T-helper 17 cell (primary cell): ENCODE measurements at regions not wholly inside any gene's neighbourhood (a gene's known extent, or its start where the extent isn't known, plus 50 kb on each side); places are given as distances from the start of the nearest gene placed in this dataset.
"Not testable (repeated sequence)": the region's sequence is repeated elsewhere in the genome, so short reads cannot be mapped to it uniquely, and the experiment has no call there.

Source experiments
- ATAC-seq: fragments of 150-1000 bp; cut with Tn5 transposase; 2 replicates; pipeline ENCODE4 v1.10.0; 2021; ENCODE audit warnings: mild to moderate bottlenecking, moderate library complexity
- DNase-seq, 3 donors: peaks; one replicate each; pipeline versions ENCODE4 v3.0.0 to v3.0.0-alpha.2; 2020 to 2021
- H3K9me3 ChIP-seq: one replicate; pipeline ENCODE4 v1.7.0; 2013; ENCODE audit warnings: low read length, mild to moderate bottlenecking; ENCODE audit not compliant: control insufficient read depth, poor library complexity, severe bottlenecking
- H3K27ac Mint-ChIP-seq: one replicate; pipeline ENCODE4 v1.8.0; 2022; ENCODE audit warnings: mild to moderate bottlenecking, moderate library complexity, mixed read lengths
- H3K27me3 Mint-ChIP-seq: one replicate; pipeline ENCODE4 v1.8.0; 2022; ENCODE audit warnings: mixed read lengths
- H3K36me3 Mint-ChIP-seq: one replicate; pipeline ENCODE4 v1.8.0; 2022; ENCODE audit warnings: low read depth, mixed read lengths
- H3K4me1 Mint-ChIP-seq: one replicate; pipeline ENCODE4 v1.8.0; 2022; ENCODE audit warnings: mild to moderate bottlenecking, mixed read lengths
- H3K4me3 Mint-ChIP-seq: one replicate; pipeline ENCODE4 v1.8.0; 2022; ENCODE audit warnings: mild to moderate bottlenecking, moderate library complexity, mixed read lengths

DNA sequence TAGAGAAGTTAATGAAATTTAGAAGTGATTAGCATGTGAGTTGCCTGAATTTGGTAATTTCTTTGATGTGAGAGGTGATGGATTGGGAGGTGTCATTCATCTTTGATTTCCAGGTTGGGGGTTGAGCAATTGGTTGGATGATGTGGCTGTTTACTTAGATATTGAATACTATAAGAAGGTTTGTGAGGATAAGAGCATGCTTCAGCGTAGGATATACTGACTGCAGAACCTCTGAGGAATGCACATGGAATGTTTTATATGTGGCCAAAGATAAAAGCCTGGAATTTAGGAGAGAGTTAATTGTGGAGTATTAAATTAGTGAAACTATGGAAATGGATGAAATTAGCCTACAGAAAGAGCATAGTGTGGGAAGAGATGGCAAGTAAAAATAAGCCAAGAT is 165.4 kb upstream of the MAD2L1 start:
- H3K9me3 ChIP-seq, result no peaks in the 10 kb centered on the region
- Mint-ChIP-seq H3K4me1 (no peaks in the 10 kb centered on the region), H3K4me3 (no peak overlapping the region), H3K27ac (no peak overlapping the region), H3K27me3 (no peaks in the 10 kb centered on the region), H3K36me3 (no peaks in the 10 kb centered on the region)
- ATAC-seq (no peak), DNase-seq (no peak)

DNA sequence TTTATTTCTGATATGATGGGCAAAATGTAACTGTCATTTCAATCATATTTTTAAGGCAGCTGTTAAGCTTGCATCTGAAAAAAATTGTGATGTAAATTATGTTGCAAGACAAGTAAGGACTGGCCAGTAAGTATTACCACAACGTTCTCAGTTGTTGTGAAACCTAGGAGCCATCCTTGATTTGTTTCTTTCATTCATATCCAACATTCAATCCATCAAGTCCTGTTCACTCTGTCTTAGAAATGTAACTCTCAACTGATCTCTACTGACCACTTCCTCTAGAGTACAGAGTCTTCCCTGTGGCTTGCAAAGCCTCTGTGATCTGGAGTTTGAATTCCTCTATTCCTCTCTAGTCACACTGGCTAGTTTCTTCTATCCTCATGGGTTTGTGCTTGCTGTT is 161.4 kb upstream of the MAD2L1 start:
- no peaks in the 10 kb centered on the region for H3K9me3 ChIP-seq
- no peak for ATAC-seq
- no peaks in the 10 kb centered on the region for H3K36me3 Mint-ChIP-seq
- DNase-seq, result no peak
- no peaks in the 10 kb centered on the region for H3K27me3 Mint-ChIP-seq
- no peaks in the 10 kb centered on the region for H3K4me1 Mint-ChIP-seq
- H3K4me3 Mint-ChIP-seq, result no peak overlapping the region
- no peak overlapping the region for H3K27ac Mint-ChIP-seq

DNA sequence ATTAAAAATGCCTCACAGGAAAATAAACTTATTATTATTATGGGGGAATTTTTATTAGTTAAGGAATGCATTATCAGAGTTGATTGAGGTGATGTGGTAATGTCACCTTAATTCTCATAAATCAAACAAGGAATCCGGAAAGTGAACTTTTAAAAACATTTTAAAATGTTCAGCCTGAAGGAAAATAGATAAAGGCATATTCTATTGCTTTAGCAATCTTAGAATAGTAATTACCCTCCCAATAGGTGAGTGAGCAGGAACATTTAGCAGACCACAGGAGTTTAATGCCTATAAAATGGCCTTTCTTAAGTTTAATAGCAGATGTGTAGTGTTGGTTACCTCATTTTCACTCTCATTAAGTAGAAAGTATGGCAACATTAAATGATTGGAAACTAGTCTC is 160.9 kb upstream of the MAD2L1 start:
- ATAC-seq (no peak), DNase-seq (no peak)
- no peak overlapping the region for H3K27ac Mint-ChIP-seq
- H3K4me3 Mint-ChIP-seq, result no peak overlapping the region
- no peaks in the 10 kb centered on the region for H3K9me3 ChIP-seq
- no peaks in the 10 kb centered on the region for H3K4me1 Mint-ChIP-seq
- H3K36me3 Mint-ChIP-seq, result no peaks in the 10 kb centered on the region
- H3K27me3 Mint-ChIP-seq, result no peaks in the 10 kb centered on the region

DNA sequence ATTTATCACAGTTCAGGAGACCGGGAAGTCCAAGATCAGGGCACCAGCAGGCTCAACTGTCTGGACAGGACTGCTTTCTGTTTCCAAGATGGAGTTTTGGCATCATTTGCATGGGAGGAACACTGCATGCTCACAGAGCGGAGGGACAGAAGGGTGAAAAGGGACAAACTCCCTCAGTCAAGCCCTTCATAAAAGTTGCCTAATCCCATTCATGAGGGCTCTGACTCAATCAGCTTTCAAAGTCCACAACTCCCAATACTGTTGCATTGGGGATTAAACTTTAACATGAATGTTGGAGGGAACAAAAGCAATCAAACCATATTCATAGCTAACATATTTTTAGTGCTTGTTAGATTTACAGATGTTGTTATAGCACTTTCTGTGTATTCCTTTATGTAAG is 158.9 kb upstream of the MAD2L1 start:
- Mint-ChIP-seq H3K27me3 (no peaks in the 10 kb centered on the region), H3K4me3 (no peak overlapping the region), H3K36me3 (no peaks in the 10 kb centered on the region), H3K27ac (no peak overlapping the region), H3K4me1 (no peaks in the 10 kb centered on the region)
- H3K9me3 ChIP-seq, result no peaks in the 10 kb centered on the region
- DNase-seq, result no peak
- ATAC-seq, result no peak

DNA sequence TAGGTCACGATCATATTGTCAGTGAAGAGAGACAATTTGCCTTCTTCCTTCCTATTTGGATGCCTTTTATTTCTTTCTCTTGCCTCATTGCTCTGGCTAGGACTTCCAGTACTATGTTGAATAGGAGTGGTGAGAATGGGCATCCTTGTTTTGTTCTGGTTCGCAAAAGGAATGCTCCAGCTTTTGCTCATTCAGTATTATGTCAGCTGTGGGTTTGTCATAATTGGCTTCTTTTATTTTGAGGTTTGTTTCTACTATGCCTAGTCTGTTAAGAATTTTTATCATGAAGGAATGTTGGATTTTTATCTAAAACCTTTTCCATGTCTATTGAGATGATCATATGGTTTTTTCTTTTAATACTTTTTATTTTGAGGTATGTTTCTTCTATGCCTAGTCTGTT is 152.3 kb upstream of the MAD2L1 start:
- no peak overlapping the region for H3K4me3 Mint-ChIP-seq
- H3K9me3 ChIP-seq, result no peaks in the 10 kb centered on the region
- DNase-seq (no peak), ATAC-seq (no peak)
- H3K36me3 Mint-ChIP-seq, result no peaks in the 10 kb centered on the region
- no peaks in the 10 kb centered on the region for H3K4me1 Mint-ChIP-seq
- peaks cover 15% of the 10 kb centered on the region for H3K27me3 Mint-ChIP-seq
- H3K27ac Mint-ChIP-seq, result no peak overlapping the region

DNA sequence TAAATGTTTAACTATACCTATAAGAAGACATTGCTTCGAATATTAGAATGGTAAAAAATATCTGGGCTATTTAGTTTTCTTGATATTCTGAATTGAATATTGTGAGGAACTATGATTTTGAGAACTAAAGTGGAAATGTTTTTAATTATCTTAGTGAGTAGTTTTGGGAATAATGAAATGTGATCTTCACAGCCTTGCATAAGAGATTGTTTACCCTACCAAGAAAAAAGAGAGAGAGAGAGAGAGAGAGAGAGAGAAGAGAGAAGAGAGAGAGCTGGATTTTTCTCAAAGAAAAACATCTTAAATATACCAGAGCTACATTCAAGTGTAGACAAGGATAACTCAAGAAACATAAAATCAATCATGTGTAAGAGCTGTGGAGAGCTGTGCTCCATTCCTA is 148.7 kb upstream of the MAD2L1 start:
- H3K4me3 Mint-ChIP-seq, result no peak overlapping the region
- H3K27ac Mint-ChIP-seq, result no peak overlapping the region
- no peaks in the 10 kb centered on the region for H3K36me3 Mint-ChIP-seq
- peaks cover 2% of the 10 kb centered on the region for H3K4me1 Mint-ChIP-seq
- H3K27me3 Mint-ChIP-seq, result peaks cover 15% of the 10 kb centered on the region
- H3K9me3 ChIP-seq, result no peaks in the 10 kb centered on the region
- DNase-seq, result no peak
- ATAC-seq, result no peak

DNA sequence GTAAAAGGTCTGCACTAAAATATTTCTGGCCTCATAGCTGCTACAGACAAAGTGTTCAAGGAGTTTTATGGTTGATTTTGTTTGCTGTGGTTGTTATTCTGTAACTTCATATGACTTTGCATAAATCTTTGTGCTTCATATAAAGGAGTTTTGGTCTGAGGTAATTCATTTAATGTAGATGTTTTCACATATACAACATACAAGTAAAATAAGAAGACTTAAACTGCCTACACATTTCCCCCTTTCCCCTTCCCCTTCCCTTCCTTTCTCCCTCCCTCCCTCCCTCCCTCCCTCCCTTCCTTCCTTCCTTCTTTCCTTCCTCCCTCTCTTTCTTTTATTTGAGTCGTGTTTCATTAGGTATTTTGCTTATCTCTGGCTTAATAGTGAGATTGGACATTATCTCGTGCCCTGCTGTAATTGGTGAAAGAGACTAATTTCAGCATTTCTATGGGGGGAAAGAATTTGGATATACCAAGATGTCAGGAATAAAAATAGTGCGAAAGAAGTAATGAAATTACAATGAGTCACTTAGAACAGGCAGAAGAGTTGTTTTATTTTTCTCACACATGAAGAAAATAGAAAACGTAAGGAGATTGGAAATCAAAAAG is 144.9 kb upstream of the MAD2L1 start:
- no peaks in the 10 kb centered on the region for H3K9me3 ChIP-seq
- H3K27ac Mint-ChIP-seq, result no peak overlapping the region
- no peaks in the 10 kb centered on the region for H3K36me3 Mint-ChIP-seq
- H3K4me1 Mint-ChIP-seq, result peaks cover 2% of the 10 kb centered on the region
- DNase-seq (no peak), ATAC-seq (no peak)
- H3K4me3 Mint-ChIP-seq, result no peak overlapping the region
- H3K27me3 Mint-ChIP-seq, result peaks cover 15% of the 10 kb centered on the region

DNA sequence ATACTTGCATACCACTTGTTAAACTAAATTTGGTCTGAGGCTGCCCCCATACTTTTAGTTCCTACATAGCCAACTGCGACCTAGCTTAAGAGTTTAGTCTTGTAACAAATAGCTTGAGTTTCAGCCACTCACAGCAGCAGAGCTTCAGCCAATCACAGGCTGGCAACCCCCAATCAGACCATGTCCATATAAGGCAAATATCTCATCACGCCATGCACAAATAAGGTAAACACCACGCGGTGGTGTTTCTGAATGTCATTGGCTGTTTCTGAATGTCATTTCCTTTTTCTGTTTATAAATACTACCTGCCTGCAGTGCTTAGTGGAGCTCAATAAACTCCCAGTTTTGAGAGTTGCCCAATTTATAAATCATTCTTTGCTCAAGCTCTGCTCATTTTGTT is 143.1 kb upstream of the MAD2L1 start:
- Mint-ChIP-seq H3K36me3 (no peaks in the 10 kb centered on the region), H3K27me3 (peaks cover 7% of the 10 kb centered on the region), H3K4me1 (peaks cover 2% of the 10 kb centered on the region), H3K27ac (no peak overlapping the region), H3K4me3 (no peak overlapping the region)
- no peaks in the 10 kb centered on the region for H3K9me3 ChIP-seq
- no peak for ATAC-seq
- DNase-seq, result no peak

DNA sequence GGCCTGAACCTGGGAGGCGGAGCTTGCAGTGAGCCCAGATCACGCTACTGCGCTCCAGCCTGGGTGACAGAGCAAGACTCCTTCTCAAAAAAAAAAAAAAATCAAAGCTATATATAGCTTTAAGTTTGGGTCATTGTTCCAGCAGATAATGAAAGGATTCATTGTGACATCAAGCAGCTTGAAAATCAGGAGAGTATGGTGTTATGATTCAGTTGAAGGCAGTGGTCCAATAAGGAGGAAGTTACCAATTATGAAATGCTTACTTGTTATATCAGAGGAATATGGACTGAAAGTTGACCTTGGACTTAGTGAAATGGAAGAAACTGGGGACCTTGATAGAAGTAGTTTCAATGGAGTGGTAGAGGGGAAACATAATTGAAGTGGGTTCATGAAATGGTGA is 140.4 kb upstream of the MAD2L1 start:
- ATAC-seq (no peak), DNase-seq (no peak)
- Mint-ChIP-seq H3K36me3 (no peaks in the 10 kb centered on the region), H3K27ac (no peak overlapping the region), H3K4me1 (peaks cover 2% of the 10 kb centered on the region), H3K27me3 (no peaks in the 10 kb centered on the region), H3K4me3 (no peak overlapping the region)
- no peaks in the 10 kb centered on the region for H3K9me3 ChIP-seq

DNA sequence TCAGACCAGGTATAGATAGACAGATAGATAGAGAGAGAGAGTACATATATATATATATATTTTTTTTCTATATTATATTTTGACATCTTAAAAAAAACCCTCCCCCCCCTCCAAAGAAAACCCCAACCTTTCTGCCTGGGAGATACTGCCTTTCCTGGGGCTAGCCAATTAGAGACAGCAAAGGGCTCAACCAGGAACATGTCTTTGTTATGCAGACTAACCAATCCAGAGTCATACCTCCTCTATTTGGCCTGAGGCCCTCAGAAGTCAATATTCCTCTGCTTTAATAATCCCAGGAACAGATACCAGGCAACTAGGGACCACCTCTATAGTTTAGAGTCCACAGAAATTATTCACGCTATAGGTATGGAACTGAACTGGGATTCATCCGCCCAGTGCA is 135.6 kb upstream of the MAD2L1 start:
- Mint-ChIP-seq H3K36me3 (peaks cover 2% of the 10 kb centered on the region), H3K27ac (no peak overlapping the region), H3K4me3 (no peak overlapping the region), H3K27me3 (no peaks in the 10 kb centered on the region), H3K4me1 (no peaks in the 10 kb centered on the region)
- ATAC-seq (no peak), DNase-seq (no peak)
- H3K9me3 ChIP-seq, result no peaks in the 10 kb centered on the region

DNA sequence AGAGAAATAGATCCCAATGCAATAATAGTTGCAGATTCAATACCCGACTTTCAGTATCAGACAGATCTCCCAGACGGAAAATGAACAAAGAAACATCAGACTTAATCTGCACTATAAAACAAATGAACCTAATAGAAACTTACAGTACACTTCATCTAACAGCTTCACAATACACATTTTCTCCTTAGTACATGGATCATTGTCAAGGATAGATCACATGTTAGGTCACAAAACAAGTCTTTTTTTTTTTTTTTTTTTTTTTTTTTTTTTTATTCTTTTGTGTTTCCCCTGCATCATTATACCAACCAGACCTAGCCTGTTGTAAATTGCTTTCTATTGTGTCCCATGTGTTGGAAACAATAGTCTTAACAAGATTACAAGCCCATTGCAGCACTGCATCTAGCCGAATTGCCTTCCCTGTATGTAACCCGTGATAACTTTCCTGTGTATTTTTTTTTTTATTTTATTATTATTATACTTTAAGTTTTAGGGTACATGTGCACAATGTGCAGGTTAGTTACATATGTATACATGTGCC is 134.0 kb upstream of the MAD2L1 start:
- H3K4me1 Mint-ChIP-seq, H3K9me3 ChIP-seq, H3K27ac Mint-ChIP-seq, H3K36me3 Mint-ChIP-seq, ATAC-seq, H3K4me3 Mint-ChIP-seq, H3K27me3 Mint-ChIP-seq, DNase-seq: not testable (repeated sequence)

DNA sequence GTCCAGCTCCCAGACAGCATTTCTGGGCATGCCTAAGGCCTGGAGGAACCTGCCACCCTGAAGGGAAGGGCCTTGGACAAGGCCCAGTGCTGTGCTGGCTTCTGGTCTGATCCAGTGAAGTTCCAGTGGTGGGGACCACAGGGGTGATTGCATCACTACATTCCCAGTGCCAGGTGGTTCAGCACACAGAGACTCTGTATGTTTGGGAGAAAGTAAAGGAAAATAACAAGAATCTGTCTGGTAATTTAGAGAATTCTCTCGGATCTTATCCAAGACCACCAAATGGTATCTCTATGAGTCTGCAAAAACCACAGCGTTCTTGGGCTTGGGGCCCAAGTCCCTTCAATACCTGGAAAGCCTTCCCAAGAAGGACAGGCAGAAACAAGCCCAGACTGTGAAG is 131.8 kb upstream of the MAD2L1 start:
- ATAC-seq, result no peak
- Mint-ChIP-seq H3K27ac (no peak overlapping the region), H3K4me3 (no peak overlapping the region), H3K36me3 (peaks cover 2% of the 10 kb centered on the region), H3K27me3 (no peaks in the 10 kb centered on the region), H3K4me1 (no peaks in the 10 kb centered on the region)
- no peaks in the 10 kb centered on the region for H3K9me3 ChIP-seq
- no peak for DNase-seq

DNA sequence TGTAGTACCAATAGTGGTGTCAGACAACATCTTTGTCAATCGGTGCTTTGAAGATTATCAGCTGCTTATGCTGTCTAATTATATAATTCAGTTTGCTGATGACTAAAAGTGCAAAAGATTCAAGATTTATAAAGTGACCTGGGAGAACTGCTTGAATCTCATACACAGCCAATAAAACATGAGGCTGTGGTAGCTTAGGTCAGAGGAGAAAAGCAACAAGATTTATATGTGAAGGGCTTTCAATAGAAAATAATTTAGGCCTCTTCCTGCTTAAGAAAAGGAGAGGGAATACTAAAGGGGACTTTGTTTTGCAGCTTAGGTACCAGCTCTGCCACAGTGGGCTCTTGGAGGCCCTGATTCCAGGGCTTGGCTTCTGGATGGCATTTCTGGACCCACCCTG is 111.0 kb upstream of the MAD2L1 start:
- no peak for DNase-seq
- no peak overlapping the region for H3K4me3 Mint-ChIP-seq
- H3K27me3 Mint-ChIP-seq, result peaks cover 19% of the 10 kb centered on the region
- H3K27ac Mint-ChIP-seq, result no peak overlapping the region
- H3K9me3 ChIP-seq, result no peaks in the 10 kb centered on the region
- no peak for ATAC-seq
- H3K4me1 Mint-ChIP-seq, result no peaks in the 10 kb centered on the region
- H3K36me3 Mint-ChIP-seq, result peaks cover 5% of the 10 kb centered on the region

DNA sequence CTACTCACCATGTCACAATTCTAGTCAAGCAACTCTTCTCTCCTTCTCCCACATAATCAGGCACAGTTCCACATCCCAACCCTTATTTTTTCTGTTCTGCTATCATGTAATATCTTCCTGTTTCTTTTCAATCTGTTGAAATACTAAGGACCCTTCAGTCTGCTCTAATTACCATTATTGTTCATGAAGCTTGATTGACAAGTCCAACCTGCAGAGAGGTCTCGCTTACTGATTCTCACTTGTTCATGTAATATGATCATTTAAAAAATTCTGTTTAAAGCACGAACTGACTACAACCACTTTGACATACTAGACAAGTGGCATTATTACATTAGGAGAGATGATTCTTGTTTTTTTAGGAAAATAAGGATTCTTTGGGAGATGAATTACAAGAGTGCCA is 108.6 kb upstream of the MAD2L1 start:
- H3K4me1 Mint-ChIP-seq, result no peaks in the 10 kb centered on the region
- H3K9me3 ChIP-seq, result no peaks in the 10 kb centered on the region
- peaks cover 5% of the 10 kb centered on the region for H3K36me3 Mint-ChIP-seq
- peaks cover 25% of the 10 kb centered on the region for H3K27me3 Mint-ChIP-seq
- ATAC-seq (no peak), DNase-seq (no peak)
- no peak overlapping the region for H3K4me3 Mint-ChIP-seq
- H3K27ac Mint-ChIP-seq, result no peak overlapping the region
